ENCODE measurements at regions not wholly inside any gene's neighbourhood (a gene's known extent, or its start where the extent isn't known, plus 50 kb on each side); places are given as distances from the start of the nearest gene placed in this dataset.
"Not testable (repeated sequence)": the region's sequence is repeated elsewhere in the genome, so short reads cannot be mapped to it uniquely, and the experiment has no call there.

DNA sequence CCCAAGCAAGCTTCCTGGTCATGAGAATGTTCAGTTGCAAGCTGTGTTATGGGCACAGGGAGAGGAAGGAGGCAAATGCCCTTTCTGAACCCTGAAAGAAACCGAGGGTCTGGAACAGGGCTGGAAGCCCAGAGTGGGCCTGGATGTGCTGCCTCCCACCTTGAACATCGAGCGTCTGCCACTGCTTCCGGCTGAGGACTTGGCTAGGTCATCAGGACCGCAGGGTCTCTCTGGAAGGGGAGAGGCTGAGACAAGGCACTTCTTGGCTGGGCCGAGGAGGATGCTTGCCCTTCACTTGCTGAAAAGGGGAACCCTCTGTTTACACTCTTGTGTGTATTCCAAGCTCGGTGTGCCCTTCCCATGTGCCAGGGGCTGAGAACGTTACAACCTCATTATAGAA lies 168.0 kb upstream of the C1orf174 start:
- no peak for DNase-seq

DNA sequence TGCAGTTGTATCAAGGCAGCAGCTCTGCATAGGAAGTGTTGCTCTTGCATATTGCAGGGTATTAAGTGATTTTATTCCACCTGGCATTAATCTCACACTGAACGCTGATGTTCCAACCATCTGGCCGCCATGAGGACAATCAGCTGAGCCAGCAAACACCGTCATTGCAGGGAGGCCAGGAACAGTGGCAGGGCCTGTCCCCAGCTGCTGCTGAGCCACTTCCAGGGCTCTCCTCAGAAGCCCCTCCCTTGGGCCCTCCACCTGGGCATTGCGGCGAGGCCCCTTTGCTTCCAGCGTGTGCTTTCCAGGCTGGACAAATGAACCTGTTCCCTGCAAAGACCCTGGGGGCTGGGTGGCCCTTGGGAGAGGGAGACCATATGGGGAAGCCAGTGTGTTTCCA lies 171.6 kb upstream of the C1orf174 start:
- no peak for DNase-seq

DNA sequence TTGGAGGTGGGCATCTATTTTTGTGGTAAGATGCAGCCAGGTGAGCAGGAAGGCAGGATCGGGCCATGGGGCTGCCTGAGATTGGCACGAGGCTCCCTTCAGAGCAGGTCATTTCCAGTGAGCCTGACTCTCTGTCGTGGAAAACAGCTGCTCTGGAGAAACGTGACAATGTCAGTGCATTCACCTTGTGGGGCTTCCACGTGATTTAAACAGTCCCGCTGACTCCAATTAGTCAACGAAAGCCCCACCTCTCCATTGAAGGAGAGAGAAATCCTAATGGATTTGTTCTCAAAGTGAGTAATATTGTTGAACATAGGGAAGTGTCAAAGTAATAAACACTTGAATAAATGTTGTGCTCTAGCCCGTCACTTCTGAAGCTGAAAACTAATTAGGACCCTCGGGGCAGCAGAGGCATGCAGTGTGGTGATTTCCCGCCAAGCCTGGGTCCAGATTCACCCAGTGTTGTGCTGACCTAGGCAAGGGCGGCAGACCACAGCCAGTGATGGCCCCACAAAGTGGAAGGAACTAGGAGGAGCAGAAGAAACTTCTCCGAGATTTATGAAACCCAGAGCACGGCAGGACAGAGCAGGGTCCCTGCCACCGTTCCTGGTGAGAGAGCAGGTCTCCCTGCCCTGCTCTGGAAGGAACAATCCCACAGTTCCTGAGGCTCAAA lies 172.5 kb upstream of the C1orf174 start:
- DNase-seq, result no peak

DNA sequence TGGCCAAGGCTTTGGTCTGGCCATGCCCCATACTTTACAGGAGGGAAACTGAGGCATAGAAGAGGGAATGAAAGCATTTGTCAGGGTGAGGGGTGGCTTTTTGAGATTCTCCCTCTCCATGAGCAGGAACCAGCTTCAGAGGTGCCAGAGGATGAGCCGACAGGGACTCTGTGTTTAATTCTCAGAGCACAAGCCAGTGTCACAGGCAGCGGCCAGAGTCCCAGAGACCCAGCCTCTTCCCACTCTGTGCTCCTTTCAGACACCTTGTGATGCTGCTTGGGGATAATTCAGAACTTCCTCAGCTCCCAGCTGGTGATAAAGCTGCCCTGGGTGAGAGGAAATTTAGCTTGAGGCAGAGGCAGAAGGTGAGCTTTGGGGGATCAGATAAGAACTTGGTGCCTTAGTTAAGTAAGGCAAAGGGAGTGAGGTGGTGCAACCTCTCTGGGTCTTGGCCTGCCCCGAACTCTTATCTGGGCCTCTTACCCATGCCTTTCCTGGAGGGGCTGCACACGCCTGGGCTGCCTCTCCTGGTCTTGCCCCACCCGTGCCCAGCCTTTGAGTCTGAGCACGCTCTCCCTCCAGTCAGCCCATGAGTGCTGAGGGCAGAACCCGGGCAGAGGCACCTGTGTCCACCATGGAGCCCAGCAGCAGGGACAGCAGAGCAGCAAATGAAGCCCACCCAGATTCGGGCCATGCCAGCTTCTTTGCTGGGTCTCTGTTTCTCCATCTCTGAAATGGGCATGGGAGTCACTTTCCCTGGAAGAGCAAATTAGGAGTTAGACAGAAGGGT lies 175.6 kb upstream of the C1orf174 start:
- DNase-seq, result no peak

DNA sequence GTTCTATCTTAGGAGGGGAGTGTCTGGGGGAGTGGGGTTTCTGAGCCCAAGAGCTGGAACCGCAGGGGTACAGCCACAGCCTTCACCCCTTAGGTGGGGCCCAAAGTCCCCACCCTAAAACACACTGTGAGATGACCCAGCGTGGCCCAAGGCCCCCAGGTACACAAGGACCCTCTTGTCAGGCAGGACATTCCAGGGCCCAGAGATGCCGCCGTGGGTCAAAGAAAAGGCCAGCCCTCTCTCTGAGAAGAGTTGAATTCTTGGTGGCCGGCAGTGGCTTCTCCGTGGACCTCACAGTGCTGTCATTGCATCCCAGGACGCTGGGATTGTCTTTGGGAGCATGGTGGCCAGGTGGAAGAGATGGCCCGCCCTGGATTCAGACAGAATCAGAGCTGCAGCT lies 176.3 kb upstream of the C1orf174 start:
- no peak for DNase-seq

DNA sequence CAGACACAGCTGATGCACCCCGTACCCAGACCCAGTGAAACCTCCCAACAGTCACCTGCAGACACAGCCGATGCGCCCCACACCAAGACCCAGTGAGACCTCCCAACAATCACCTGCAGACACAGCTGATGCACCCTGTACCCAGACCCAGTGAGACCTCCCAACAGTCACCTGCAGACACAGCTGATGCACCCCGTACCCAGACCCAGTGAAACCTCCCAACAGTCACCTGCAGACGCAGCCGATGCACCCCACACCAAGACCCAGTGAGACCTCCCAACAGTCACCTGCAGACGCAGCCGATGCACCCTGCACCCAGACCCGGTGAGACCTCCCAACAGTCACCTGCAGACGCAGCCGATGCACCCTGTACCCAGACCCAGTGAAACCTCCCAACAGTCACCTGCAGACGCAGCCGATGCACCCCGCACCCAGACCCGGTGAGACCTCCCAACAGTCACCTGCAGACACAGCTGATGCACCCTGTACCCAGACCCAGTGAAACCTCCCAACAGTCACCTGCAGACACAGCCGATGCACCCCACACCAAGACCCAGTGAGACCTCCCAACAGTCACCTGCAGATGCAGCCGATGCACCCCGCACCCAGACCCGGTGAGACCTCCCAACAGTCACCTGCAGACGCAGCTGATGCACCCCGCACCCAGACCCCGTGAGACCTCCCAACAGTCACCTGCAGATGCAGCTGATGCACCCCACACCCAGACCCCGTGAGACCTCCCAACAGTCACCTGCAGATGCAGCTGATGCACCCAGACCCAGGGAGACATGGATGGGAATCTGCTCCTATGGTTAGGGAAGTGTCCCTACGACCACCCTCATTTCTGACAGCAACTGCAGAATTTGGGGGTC lies 178.3 kb upstream of the C1orf174 start:
- not testable (repeated sequence) for DNase-seq

DNA sequence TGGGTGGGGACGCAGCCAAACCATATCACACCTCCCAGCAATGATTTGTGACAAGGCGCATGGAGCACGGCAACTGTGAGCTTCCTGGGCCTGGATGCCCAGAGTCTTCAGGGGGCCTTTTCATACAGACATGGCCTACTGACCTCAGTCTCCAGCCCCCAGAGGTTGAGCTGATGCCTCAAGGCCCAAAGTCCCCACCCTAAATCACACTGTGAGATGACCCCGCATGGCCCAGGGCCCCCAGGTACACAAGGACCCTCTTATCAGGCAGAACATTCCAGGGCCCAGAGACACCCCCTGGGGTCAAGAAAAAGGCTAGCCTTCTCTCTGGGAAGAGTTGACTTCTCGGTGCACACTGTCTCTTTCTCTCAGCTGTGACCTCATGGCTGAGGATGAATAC lies 179.7 kb upstream of the C1orf174 start:
- DNase-seq, result no peak

DNA sequence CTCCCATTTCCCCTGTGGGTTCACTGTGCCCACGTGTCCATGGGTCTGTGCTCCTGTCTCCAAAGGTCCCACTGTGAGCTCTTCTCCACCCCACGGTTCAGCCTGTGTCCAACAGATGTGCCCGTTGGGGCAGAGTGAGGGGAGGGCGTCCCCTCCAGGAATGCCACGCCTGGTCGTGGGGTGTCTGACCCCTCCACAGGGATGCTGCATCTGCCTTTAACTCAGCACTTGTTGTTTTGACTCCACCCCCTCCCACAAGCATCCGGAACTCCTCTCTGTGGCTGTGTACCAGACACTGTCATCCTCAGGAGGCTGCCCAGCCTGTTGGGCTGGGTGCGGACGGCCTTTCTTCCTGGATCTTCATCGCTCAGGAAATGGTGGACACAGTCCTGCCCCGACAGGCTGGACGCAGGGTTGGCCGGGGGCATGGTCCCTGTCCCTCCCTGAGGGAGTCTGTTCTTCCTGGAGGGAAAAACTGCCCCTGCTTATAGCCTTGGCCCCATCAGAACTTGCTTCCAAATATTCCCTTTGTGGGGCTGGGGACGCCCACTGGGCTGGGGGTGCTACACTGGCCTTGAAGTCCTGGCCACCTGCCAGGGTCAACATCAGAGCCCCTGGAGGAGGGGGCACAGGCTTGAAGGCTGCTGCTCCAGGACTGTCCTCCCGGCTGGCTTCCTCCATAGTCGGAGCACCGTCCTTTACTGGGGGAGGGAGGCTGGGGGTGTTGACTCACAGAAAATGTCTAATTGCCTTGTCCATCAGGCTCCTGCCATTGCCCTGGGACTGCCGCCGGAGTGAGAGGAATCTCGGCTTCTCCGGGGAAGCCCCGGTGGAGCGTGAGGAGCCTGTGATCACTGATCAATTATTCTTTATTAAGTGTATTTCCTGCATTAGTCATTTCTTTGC lies 182.0 kb upstream of the C1orf174 start:
- no peak for DNase-seq

DNA sequence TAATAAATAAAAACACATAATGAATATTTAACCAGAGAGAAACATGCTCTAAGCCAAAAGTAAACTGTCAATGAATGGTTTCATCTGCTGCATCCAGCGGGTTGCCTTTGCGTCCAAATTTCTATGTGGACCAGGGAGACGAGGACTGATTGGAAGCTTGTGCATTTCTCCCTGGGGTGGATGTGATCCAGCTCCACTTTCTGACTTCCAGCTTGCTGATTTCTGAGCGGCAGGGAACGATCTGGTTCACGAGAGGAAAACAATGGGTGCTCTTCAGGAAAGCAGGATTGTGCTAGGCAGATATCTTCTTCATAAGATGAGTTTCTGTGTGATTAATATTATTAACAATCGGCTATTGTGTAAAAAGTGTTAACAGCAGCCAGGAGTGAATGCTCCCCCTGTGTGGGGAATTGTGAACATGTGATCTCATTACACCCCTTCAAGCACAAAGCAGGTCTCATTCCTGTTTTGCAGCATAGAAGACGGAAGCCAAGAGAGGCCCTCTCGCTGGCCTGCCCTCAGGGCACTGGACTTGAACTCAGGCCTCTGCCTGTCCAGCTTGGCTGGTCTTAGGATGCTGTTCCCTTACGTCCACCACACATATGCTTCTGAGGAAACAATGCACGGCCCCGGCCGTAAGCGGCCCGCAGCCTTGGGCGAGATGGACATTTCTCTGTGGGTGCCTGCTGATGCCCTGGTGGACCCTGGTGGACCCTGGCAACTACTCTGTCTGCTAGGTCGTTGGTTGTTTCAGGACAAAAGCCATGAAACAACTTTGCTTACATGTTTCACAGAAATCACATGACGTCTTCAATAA lies 183.4 kb upstream of the C1orf174 start:
- DNase-seq, result no peak

DNA sequence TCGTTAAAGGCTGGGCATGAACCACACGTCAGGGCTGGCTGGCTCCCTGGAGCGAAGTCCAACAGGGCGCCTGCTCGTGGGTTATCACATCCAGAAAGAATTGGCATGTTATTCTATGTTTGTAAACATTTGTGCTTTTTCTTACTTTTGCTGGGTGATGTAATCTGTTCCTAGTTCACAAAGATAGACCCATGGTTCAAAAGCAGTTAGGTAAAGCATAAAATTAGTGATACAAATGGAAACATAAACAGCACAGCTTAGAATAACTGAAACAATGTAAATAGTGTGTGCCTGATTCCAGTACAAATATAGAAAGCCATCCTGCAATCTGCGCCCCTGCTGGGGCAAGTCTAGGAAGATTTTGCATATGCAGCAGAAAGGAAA lies 184.0 kb upstream of the C1orf174 start:
- DNase-seq, result no peak

DNA sequence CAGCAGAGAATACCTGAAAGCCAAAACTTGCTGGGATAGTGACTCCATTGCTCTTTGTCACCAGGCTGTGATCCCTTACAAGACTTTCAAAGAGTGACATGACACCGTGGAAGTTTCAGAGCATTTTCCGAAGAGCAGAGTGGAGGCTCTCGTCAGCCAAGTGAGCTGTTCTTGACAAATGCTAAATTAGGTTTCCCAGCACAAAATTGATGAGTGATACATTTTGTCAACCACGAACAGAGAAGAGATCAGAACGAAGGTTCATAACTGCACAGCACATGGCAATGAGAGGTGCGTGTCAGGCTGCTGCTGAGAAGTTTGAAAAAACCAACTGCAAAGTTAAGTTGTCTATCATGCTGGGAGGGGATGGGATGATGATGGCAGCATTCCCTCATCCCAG lies 184.4 kb upstream of the C1orf174 start:
- no peak for DNase-seq

DNA sequence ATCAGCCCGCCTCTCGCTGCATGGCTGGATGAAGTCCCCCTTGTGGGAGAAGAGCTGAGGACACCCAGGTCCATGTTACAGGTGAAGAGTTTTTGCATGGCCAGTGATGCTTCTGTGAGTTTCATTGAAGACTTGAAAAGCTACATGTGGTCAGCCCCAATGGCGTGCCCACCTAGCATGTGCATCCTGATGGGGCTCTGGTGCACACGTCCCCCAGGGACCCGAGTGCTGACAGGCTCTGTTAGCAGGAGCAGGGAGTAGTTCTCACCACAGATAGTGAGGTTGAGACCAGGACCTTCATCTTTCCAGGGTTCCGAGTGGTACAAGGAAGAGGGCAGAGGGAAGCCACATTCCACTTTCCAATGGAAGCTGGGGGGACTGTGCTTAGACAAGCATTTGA lies 184.8 kb upstream of the C1orf174 start:
- no peak for DNase-seq

DNA sequence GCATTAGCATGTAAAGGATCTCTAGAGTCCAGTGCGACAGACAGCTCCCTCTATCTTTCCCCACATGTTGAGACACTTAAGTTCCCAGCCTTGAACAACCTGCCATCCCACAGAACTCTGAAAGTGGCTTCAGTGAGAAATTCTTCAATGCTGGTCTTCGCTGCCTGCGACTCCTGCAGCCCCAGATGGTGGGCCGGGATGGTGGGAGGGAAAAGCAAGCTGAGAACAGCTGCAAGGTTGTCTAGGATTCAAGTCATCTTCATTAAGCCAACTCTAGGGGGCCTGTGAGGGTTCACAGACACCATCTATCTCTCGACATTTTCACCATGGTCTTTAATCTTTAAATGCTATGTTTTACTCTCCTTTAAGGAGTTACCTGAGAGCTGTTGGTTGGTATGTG lies 185.5 kb upstream of the C1orf174 start:
- no peak for DNase-seq

DNA sequence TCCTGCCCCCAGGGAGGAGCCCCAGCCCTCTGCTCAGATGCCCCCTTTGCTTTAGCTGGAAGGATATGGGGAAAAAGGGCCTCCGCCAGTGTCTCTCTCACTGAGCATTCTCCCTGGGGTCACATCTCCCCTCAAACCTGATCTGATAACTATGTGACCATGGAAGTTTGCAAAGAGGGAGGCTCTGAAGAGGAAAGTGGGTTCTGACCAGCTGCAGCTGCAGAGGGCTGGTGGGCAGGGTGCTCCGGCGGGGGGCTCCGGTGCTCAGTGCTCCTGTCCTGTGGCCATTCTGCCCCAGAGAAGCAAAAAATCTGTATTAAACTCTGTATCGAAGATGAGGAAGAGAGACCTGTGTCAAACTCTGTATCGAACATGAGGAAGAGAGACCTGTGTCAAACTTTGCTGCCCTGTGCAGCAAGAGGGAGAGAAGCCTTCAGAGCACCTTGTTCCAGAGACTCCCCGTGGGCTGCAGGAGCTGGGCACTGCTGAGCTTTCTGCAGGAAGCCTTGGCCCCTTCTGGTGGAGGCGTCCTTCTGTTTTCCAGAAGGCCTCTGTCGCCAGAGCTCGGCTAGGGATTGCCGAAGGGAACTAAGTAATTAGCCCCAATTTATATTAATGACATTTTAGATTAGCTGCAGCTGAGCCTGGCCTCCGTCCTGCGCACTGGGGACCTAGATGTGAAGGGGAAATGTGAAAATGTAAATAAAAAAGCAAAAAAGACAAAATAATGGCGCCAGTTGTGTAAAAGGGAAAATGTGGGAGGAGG lies 186.2 kb upstream of the C1orf174 start:
- no peak for DNase-seq

DNA sequence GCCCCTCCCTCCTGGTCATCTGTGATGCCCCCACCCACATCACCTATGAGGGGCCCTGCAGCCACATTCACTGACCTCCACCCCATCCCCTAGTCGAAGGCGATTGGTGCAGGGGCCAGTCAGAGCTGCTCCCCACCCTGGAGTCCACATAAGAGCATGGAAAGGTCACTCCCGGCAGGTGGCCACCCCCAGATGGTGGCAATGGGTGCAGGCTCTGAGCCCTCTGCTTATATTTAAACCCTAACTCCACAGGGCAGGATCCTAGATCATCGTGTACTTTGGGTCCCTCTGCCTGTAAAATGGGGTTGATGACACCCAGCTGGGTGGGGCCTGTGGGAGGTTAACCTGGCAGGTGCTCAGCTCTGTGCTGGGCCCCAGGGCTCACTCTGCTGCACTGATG lies 186.8 kb upstream of the C1orf174 start:
- no peak for DNase-seq

DNA sequence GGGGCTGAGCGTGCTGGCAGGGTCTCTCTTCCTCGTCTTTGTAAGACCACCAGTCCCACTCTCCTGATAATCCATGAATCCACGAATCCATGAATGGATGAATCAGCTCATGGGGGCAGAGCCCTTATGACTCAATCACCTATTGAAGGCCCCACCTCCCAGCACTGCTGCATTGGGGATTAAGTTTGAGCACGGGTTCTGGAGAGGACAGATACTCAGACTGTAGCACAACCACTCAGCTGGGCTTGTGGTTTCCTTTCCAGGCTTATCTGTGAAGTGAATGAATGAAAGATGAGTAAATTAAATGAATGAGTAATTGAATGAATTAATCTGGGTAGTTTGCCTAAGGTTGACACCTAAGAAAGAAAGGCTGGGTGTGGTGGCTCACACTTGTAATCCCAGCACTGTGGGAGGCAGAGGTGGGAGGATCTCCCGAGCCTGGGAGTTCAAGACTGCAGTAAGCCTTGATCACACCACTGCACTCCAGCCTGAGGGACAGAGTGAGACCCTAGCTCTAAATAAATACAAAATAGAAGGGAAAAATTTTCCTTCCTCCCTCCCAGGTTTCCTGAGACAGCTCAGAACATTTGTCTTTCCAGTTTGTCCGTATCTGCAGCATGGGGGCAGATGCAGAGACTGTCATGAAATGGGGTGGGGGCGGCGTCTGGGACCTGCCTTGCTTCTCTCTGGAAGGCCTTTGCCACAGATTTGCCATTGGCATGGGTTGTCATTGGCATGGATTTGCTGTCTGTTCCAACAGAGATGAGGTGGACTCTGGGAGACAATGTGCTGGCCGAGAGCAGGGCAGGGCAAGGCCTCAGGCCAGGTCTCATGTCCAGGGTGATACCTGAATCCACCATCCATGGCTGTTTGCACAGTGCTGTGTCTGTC lies 187.7 kb upstream of the C1orf174 start:
- no peak for DNase-seq

DNA sequence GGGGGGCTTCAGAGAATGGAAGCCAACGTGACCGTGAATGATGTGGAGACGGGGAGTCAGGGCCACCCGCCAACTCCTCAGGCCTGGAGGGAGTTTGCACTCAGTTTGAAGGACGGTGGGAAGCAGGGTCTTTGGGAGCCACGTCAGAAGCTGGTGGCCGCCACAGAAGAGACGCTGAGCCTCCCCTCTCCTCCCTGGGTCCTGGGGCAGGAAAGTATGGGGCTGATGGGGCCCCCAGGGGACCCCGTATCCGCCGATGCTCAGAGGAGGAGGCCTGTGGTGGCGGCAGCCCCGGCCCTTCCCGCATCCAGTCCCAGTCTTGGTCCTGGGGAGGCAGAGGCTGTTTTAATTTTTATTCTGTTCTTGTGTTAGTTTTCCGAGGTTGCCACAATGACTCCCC lies 188.6 kb upstream of the C1orf174 start:
- DNase-seq, result no peak

DNA sequence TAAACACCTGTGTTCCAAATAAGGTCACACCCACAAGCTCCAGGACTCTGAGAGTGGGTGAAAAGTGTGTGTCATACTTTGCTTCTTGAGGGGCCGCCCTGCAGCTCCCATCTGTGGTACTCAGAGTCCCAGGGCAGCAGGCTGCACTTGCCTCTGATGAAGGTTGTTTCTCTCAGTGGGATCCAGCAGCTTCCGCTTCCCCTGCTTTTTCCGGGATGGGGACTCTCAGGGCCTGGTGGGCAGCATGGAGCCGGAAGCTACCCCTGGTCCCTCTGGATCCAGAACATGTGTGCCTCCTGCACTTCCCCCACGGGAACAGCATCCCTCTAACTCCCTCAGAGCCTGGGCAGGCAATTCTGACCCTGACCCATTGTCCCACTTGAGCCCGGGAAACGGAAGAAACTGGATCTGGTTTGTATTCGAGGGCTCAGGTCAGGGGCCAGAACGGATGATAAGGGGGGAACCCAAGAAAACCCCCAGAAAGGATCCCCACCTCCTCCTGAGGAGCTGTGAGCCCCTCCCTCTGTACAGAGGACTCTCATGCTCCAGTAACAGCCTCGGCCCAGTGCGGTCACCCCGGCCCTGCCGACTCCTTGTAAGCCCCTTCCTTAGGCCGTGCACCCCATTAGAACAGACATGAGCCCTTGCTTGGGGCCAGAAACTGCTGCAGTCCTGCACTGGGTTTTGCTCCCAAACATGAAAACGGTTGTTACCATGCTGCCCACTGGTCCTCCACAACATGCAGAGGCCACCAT lies 189.5 kb upstream of the C1orf174 start:
- no peak for DNase-seq

DNA sequence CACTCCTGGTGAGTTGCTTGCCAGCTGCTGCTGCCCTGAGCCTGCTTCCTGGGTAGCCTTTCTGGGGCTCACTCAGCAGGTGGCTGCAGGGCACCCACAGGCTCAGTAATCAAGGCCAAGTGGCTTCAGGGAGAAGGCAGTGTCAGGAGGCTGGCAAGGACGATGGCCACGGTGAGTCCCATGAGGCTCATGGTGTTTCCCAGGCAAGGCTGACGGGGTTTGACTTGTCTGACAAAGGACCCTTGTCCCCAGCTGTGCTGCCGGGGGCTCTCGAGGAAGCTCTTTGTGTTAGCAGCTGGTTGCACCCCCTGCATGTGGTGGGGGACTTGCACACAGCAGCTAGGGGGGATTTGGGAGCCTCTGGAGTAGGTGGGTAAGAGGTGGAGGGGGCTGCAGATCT lies 190.5 kb upstream of the C1orf174 start:
- no peak for DNase-seq
